IgD-negative memory B cell (primary cell): ENCODE measurements at regions not wholly inside any gene's neighbourhood (a gene's known extent, or its start where the extent isn't known, plus 50 kb on each side); places are given as distances from the start of the nearest gene placed in this dataset.
A peak's percentile ranks its signal among the peaks of the same experiment; 100 is the strongest.
"Not testable (repeated sequence)": the region's sequence is repeated elsewhere in the genome, so short reads cannot be mapped to it uniquely, and the experiment has no call there.

Experiments
- H3K27ac Mint-ChIP-seq, 3 donors: one replicate each; pipeline ENCODE4 v1.8.0; 2020 to 2022; ENCODE audit warnings: mild to moderate bottlenecking in 3 of 3, mixed read lengths in 3 of 3, moderate library complexity in 1 of 3
- H3K27me3 Mint-ChIP-seq: one replicate; pipeline ENCODE4 v1.8.0; 2021; ENCODE audit warnings: mixed read lengths
- H3K36me3 Mint-ChIP-seq: one replicate; pipeline ENCODE4 v1.8.0; 2020; ENCODE audit warnings: mild to moderate bottlenecking, mixed read lengths
- H3K4me1 Mint-ChIP-seq, 3 donors: one replicate each; pipeline ENCODE4 v1.8.0; 2020 to 2022; ENCODE audit warnings: mixed read lengths in 3 of 3, mild to moderate bottlenecking in 1 of 3
- H3K4me3 Mint-ChIP-seq, 4 donors: one replicate each; pipeline ENCODE4 v1.8.0; 2020 to 2022; ENCODE audit warnings: mild to moderate bottlenecking in 4 of 4, mixed read lengths in 4 of 4, moderate library complexity in 3 of 4
- H3K9me3 Mint-ChIP-seq, 3 donors: one replicate each; pipeline ENCODE4 v1.8.0; 2020 to 2021; ENCODE audit warnings: mixed read lengths in 3 of 3, mild to moderate bottlenecking in 1 of 3

- no peaks in the 10 kb centered on the region for H3K36me3 Mint-ChIP-seq
- H3K4me1 Mint-ChIP-seq, result no peaks in the 10 kb centered on the region
- H3K4me3 Mint-ChIP-seq, result no peak overlapping the region
- peaks cover 0 to 4% (median 4%) of the 10 kb centered on the region in 3 donors for H3K9me3 Mint-ChIP-seq
- no peak overlapping the region for H3K27ac Mint-ChIP-seq
- peaks cover 13% of the 10 kb centered on the region for H3K27me3 Mint-ChIP-seq
Measured at GRCh38 chr20:30892541-30893345, 364.7 kb upstream of the DEFB115 start.

- H3K36me3 Mint-ChIP-seq, H3K4me3 Mint-ChIP-seq: not testable (repeated sequence)
Measured at GRCh38 chr20:30893346-30894314, 363.8 kb upstream of the DEFB115 start.

GRCh38 chr20:30894707-30895353, 362.6 kb upstream of the DEFB115 start:
- H3K27me3 Mint-ChIP-seq, result peaks cover 16% of the 10 kb centered on the region
- not testable (repeated sequence) for H3K36me3 Mint-ChIP-seq, H3K4me3 Mint-ChIP-seq, H3K27ac Mint-ChIP-seq, H3K4me1 Mint-ChIP-seq, H3K9me3 Mint-ChIP-seq

More at GRCh38 chr20:30893346-30894314, 363.8 kb upstream of the DEFB115 start:
- not testable (repeated sequence) for H3K9me3 Mint-ChIP-seq, H3K4me1 Mint-ChIP-seq, H3K27ac Mint-ChIP-seq
- peaks cover 13% of the 10 kb centered on the region for H3K27me3 Mint-ChIP-seq

- not testable (repeated sequence) for H3K27ac Mint-ChIP-seq, H3K4me1 Mint-ChIP-seq, H3K9me3 Mint-ChIP-seq, H3K4me3 Mint-ChIP-seq, H3K36me3 Mint-ChIP-seq
- H3K27me3 Mint-ChIP-seq, result peaks cover 16% of the 10 kb centered on the region
Measured at GRCh38 chr20:30895354-30895711, 362.1 kb upstream of the DEFB115 start.

- not testable (repeated sequence) for H3K4me1 Mint-ChIP-seq, H3K9me3 Mint-ChIP-seq, H3K27ac Mint-ChIP-seq, H3K27me3 Mint-ChIP-seq, H3K36me3 Mint-ChIP-seq
- H3K4me3 Mint-ChIP-seq, result peak overlapping the region in 1 of 4 donors; percentile 41
Measured at GRCh38 chr20:30899370-30900079, 357.9 kb upstream of the DEFB115 start.

GRCh38 chr20:30900080-30900719, 357.3 kb upstream of the DEFB115 start:
- not testable (repeated sequence) for H3K27me3 Mint-ChIP-seq, H3K4me1 Mint-ChIP-seq, H3K4me3 Mint-ChIP-seq, H3K36me3 Mint-ChIP-seq, H3K9me3 Mint-ChIP-seq, H3K27ac Mint-ChIP-seq

- H3K27me3 Mint-ChIP-seq, H3K36me3 Mint-ChIP-seq: not testable (repeated sequence)
- peaks cover 3 to 20% (median 4%) of the 10 kb centered on the region in 3 donors for H3K9me3 Mint-ChIP-seq
Measured at GRCh38 chr20:30905231-30905630, 352.2 kb upstream of the DEFB115 start.

GRCh38 chr20:30910937-30911725, 346.3 kb upstream of the DEFB115 start:
- H3K27ac Mint-ChIP-seq, result no peak overlapping the region
- peaks cover 0 to 17% (median 4%) of the 10 kb centered on the region in 3 donors for H3K9me3 Mint-ChIP-seq
- peaks cover 0 to 5% (median 0%) of the 10 kb centered on the region in 3 donors for H3K4me1 Mint-ChIP-seq
- no peaks in the 10 kb centered on the region for H3K27me3 Mint-ChIP-seq
- peaks cover 1% of the 10 kb centered on the region for H3K36me3 Mint-ChIP-seq
- no peak overlapping the region for H3K4me3 Mint-ChIP-seq

More at GRCh38 chr20:30905231-30905630, 352.2 kb upstream of the DEFB115 start:
- H3K4me1 Mint-ChIP-seq, H3K27ac Mint-ChIP-seq, H3K4me3 Mint-ChIP-seq: not testable (repeated sequence)

- H3K27ac Mint-ChIP-seq, H3K36me3 Mint-ChIP-seq, H3K4me1 Mint-ChIP-seq, H3K27me3 Mint-ChIP-seq: not testable (repeated sequence)
- Mint-ChIP-seq H3K4me3 (peak overlapping the region in 1 of 4 donors; percentile 27), H3K9me3 (peaks cover 0 to 17% (median 4%) of the 10 kb centered on the region in 3 donors)
Measured at GRCh38 chr20:30911832-30912660, 345.4 kb upstream of the DEFB115 start.

GRCh38 chr20:30912661-30913026, 344.8 kb upstream of the DEFB115 start:
- not testable (repeated sequence) for H3K4me3 Mint-ChIP-seq, H3K27ac Mint-ChIP-seq

GRCh38 chr20:30916404-30916803, 341.1 kb upstream of the DEFB115 start:
- H3K27me3 Mint-ChIP-seq, H3K4me1 Mint-ChIP-seq, H3K9me3 Mint-ChIP-seq, H3K4me3 Mint-ChIP-seq, H3K36me3 Mint-ChIP-seq, H3K27ac Mint-ChIP-seq: not testable (repeated sequence)

More at GRCh38 chr20:30912661-30913026, 344.8 kb upstream of the DEFB115 start:
- not testable (repeated sequence) for H3K4me1 Mint-ChIP-seq, H3K27me3 Mint-ChIP-seq, H3K36me3 Mint-ChIP-seq
- H3K9me3 Mint-ChIP-seq, result peaks cover 0 to 17% (median 4%) of the 10 kb centered on the region in 3 donors

GRCh38 chr20:30919514-30920188, 337.8 kb upstream of the DEFB115 start:
- H3K9me3 Mint-ChIP-seq, result peaks cover 0 to 8% (median 6%) of the 10 kb centered on the region in 3 donors
- no peak overlapping the region for H3K27ac Mint-ChIP-seq
- no peak overlapping the region for H3K4me3 Mint-ChIP-seq
- no peaks in the 10 kb centered on the region for H3K4me1 Mint-ChIP-seq
- no peaks in the 10 kb centered on the region for H3K36me3 Mint-ChIP-seq
- no peaks in the 10 kb centered on the region for H3K27me3 Mint-ChIP-seq
